HEK293T (cell line): ENCODE measurements at regions not wholly inside any gene's neighbourhood (a gene's known extent, or its start where the extent isn't known, plus 50 kb on each side); places are given as distances from the start of the nearest gene placed in this dataset.

ENCODE experiments used
- BHLHE40 ChIP-seq: fragments of 450-650 bp; IDR thresholded peaks from 2 replicates; pipeline ENCODE4 v1.6.1; 2016; ENCODE audit warnings: mild to moderate bottlenecking, moderate library complexity, borderline replicate concordance
- CTBP1 ChIP-seq: fragments of 450-650 bp; IDR thresholded peaks from 2 replicates; pipeline ENCODE4 v1.6.1; 2016; ENCODE audit warnings: borderline replicate concordance
- ELF4 ChIP-seq: fragments of 450-650 bp; IDR thresholded peaks from 2 replicates; pipeline ENCODE4 v1.6.1; 2017; ENCODE audit warnings: antibody characterized with exemption
- FOXK2 ChIP-seq: fragments of 450-650 bp; IDR thresholded peaks from 2 replicates; pipeline ENCODE4 v1.6.1; 2016; ENCODE audit warnings: mild to moderate bottlenecking
- HDGF ChIP-seq: fragments of 450-650 bp; IDR thresholded peaks from 2 replicates; pipeline ENCODE4 v1.6.1; 2017; ENCODE audit warnings: antibody characterized with exemption, borderline replicate concordance
- L3MBTL2 ChIP-seq: fragments of 450-650 bp; conservative IDR thresholded peaks from 2 replicates; pipeline ENCODE4 v1.6.1; 2016; ENCODE audit warnings: mild to moderate bottlenecking
- LEF1 ChIP-seq: fragments of 450-650 bp; IDR thresholded peaks from 2 replicates; pipeline ENCODE4 v1.6.1; 2017; ENCODE audit warnings: mild to moderate bottlenecking, borderline replicate concordance
- NFRKB ChIP-seq: fragments of 450-650 bp; IDR thresholded peaks from 2 replicates; pipeline ENCODE4 v1.6.1; 2016; ENCODE audit warnings: mild to moderate bottlenecking, moderate library complexity
- SUZ12 ChIP-seq: fragments of 450-650 bp; IDR thresholded peaks from 2 replicates; pipeline ENCODE4 v1.6.1; 2016; ENCODE audit warnings: mild to moderate bottlenecking
- TF ChIP-seq, protein P1 (sequence below): fragments of 450-650 bp; IDR thresholded peaks from 2 replicates; pipeline ENCODE4 v1.6.1; 2016

DNA sequence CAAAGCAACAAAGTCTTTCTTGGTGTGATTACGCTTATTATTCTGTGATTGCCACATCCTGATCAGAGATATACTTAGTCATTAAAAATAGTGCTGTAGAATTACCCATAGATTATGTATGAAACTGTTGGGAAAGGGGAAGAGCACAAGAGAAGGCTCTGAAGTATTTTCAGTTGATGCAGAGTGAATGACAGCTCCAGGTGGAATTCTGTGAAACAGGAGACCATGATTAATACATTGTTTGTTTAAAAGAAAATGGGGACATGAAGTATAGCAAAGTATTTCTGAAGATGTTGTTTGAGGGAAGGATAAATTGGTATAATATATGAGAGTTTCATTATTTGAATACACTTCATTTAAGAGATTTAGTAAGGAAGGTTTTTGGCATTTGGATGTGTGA, 307.6 kb upstream of the CDH20 start:
- no peak for TF ChIP-seq L3MBTL2
- TF ChIP-seq FOXK2: no peak
- no peak for TF ChIP-seq CTBP1
- no peak for TF ChIP-seq SUZ12
- no peak for TF ChIP-seq BHLHE40
- no peak for TF ChIP-seq HDGF
- no peak for TF ChIP-seq ELF4
- no peak for TF ChIP-seq LEF1
- TF ChIP-seq, protein P1, sequence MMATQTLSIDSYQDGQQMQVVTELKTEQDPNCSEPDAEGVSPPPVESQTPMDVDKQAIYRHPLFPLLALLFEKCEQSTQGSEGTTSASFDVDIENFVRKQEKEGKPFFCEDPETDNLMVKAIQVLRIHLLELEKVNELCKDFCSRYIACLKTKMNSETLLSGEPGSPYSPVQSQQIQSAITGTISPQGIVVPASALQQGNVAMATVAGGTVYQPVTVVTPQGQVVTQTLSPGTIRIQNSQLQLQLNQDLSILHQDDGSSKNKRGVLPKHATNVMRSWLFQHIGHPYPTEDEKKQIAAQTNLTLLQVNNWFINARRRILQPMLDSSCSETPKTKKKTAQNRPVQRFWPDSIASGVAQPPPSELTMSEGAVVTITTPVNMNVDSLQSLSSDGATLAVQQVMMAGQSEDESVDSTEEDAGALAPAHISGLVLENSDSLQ: no peak
- no peak for TF ChIP-seq NFRKB
